ENCODE measurements at regions not wholly inside any gene's neighbourhood (a gene's known extent, or its start where the extent isn't known, plus 50 kb on each side); places are given as distances from the start of the nearest gene placed in this dataset.

GRCh38 chr15:96092186-96092585, 238.3 kb upstream of the NR2F2 start:
- no peak for TF ChIP-seq CTCF (conservative IDR thresholded peaks at IDR 0.05; ENCODE audit: low read length)
- TF ChIP-seq EZH2phosphoT487 (IDR thresholded peaks at IDR 0.05; ENCODE audit: borderline replicate concordance): no peak
